Mucosa of rectum (tissue), 2 donors: ENCODE measurements at regions not wholly inside any gene's neighbourhood (a gene's known extent, or its start where the extent isn't known, plus 50 kb on each side); places are given as distances from the start of the nearest gene placed in this dataset.

Experiments
- H3K27ac ChIP-seq, 2 donors: one replicate each; pipeline ENCODE4 v1.7.0; 2013; ENCODE audit warnings: inconsistent platforms in 2 of 2, low read depth in 2 of 2, low read length in 2 of 2
- H3K27me3 ChIP-seq, 2 donors: one replicate each; pipeline ENCODE4 v1.7.0; 2013; ENCODE audit warnings: low read length in 2 of 2; ENCODE audit not compliant: control insufficient read depth in 2 of 2, insufficient read depth in 2 of 2
- H3K36me3 ChIP-seq, 2 donors: one replicate each; pipeline ENCODE4 v1.7.0; 2013; ENCODE audit warnings: low read length in 2 of 2; ENCODE audit not compliant: control insufficient read depth in 2 of 2, insufficient read depth in 2 of 2
- H3K4me1 ChIP-seq, 2 donors: one replicate each; pipeline ENCODE4 v1.7.0; 2013; ENCODE audit warnings: low read length in 2 of 2, mild to moderate bottlenecking in 1 of 2; ENCODE audit not compliant: control insufficient read depth in 2 of 2, insufficient read depth in 2 of 2
- H3K4me3 ChIP-seq, 2 donors: one replicate each; pipeline ENCODE4 v1.7.0; 2013; ENCODE audit warnings: low read length in 2 of 2
- H3K9ac ChIP-seq, 2 donors: one replicate each; pipeline ENCODE4 v1.7.0; 2013; ENCODE audit warnings: low read length in 2 of 2, low read depth in 1 of 2, mild to moderate bottlenecking in 1 of 2
- H3K9me3 ChIP-seq, 2 donors: one replicate each; pipeline ENCODE4 v1.7.0; 2013; ENCODE audit warnings: low read length in 2 of 2; ENCODE audit not compliant: control insufficient read depth in 2 of 2
- donor health status: healthy.
- donor health status: Normal muscosa, but diverticular disease.

- Histone ChIP-seq H3K4me1 (no peaks in the 10 kb centered on the region), H3K4me3 (no peak overlapping the region), H3K9me3 (no peaks in the 10 kb centered on the region), H3K27ac (no peak overlapping the region), H3K9ac (no peak overlapping the region), H3K27me3 (no peaks in the 10 kb centered on the region), H3K36me3 (no peaks in the 10 kb centered on the region)
These were observed 391.2 kb downstream of the AEBP2 start for GRCh38 chr12:19830446-19830845.

GRCh38 chr12:19833775-19834501, 394.6 kb downstream of the AEBP2 start:
- Histone ChIP-seq H3K9me3 (no peaks in the 10 kb centered on the region), H3K9ac (no peak overlapping the region), H3K27me3 (no peaks in the 10 kb centered on the region), H3K4me3 (no peak overlapping the region), H3K4me1 (no peaks in the 10 kb centered on the region), H3K36me3 (no peaks in the 10 kb centered on the region), H3K27ac (no peak overlapping the region)

- no peaks in the 10 kb centered on the region for H3K36me3 ChIP-seq
- H3K9me3 ChIP-seq, result no peaks in the 10 kb centered on the region
- no peaks in the 10 kb centered on the region for H3K27me3 ChIP-seq
- no peak overlapping the region for H3K4me3 ChIP-seq
- H3K9ac ChIP-seq, result no peak overlapping the region
- no peaks in the 10 kb centered on the region for H3K4me1 ChIP-seq
- no peak overlapping the region for H3K27ac ChIP-seq
These were observed 395.3 kb downstream of the AEBP2 start for GRCh38 chr12:19834592-19834991.

DNA sequence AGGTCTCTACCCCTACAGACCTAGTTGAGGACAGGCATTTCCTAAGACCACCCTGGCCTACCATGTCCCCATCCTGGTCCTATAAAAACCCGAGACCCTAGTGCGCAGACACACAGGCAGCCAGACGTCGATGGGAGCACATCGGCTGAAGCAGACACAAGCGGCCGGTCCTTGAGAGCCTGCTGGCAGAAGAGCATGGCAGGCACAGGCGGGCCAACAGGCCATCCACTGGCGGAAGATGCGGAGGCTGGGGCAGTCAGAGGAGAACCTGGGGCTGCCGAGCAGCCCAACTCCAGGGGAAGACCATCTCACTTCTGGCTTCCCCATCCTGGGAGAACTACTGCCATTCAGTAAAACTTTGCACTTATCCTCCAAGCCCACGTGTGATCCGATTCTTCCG, 396.8 kb downstream of the AEBP2 start:
- Histone ChIP-seq H3K9ac (no peak overlapping the region), H3K27ac (no peak overlapping the region), H3K9me3 (no peaks in the 10 kb centered on the region), H3K4me1 (no peaks in the 10 kb centered on the region), H3K27me3 (no peaks in the 10 kb centered on the region), H3K4me3 (no peak overlapping the region), H3K36me3 (no peaks in the 10 kb centered on the region)

DNA sequence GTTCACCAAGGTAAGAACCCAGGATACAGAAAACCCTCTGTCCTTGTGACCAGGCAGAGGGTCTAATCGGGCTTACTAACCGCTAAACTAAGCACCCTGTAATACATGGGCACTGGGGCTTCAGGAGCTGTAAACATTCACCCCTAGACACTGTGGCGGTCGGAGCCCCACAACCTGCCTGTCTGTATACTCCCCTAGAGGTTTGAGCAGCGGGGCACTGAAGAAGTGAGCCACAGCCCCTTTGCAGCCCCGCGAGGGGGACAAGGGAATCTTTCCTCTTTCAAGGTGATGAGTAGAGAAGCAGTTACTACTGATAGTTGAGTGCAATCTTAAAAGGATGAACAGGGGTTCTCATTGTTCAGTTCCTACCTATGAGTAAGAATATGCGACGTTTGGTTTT, 397.2 kb downstream of the AEBP2 start:
- Histone ChIP-seq H3K9me3 (no peaks in the 10 kb centered on the region), H3K27ac (no peak overlapping the region), H3K4me1 (no peaks in the 10 kb centered on the region), H3K36me3 (no peaks in the 10 kb centered on the region), H3K4me3 (no peak overlapping the region), H3K9ac (no peak overlapping the region), H3K27me3 (no peaks in the 10 kb centered on the region)

DNA sequence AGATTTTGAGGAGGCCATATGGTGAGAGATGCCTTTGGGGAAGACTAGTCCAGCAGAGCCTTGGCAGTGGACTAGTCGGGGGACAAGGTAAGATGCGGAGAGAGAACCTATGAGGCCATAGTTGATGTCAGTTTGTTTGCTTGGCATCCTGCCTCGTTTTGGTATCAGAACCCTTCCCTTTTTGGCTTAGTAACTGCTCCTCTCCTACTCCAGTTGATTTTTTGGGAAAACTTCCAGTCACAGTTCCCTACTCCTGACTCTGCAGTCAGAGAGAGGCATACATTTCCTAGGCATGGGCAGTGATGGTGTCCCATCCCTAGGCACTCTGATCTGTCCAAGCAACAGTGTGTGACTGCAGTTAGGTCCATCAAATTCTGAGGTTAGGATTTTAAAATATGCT, 398.3 kb downstream of the AEBP2 start:
- no peaks in the 10 kb centered on the region for H3K27me3 ChIP-seq
- no peak overlapping the region for H3K27ac ChIP-seq
- H3K9me3 ChIP-seq, result no peaks in the 10 kb centered on the region
- H3K36me3 ChIP-seq, result no peaks in the 10 kb centered on the region
- no peak overlapping the region for H3K4me3 ChIP-seq
- H3K9ac ChIP-seq, result no peak overlapping the region
- H3K4me1 ChIP-seq, result no peaks in the 10 kb centered on the region

- no peak overlapping the region for H3K4me3 ChIP-seq
- H3K27me3 ChIP-seq, result no peaks in the 10 kb centered on the region
- no peaks in the 10 kb centered on the region for H3K4me1 ChIP-seq
- no peak overlapping the region for H3K27ac ChIP-seq
- H3K9ac ChIP-seq, result no peak overlapping the region
- H3K36me3 ChIP-seq, result no peaks in the 10 kb centered on the region
- H3K9me3 ChIP-seq, result no peaks in the 10 kb centered on the region
These were observed 402.2 kb downstream of the AEBP2 start for GRCh38 chr12:19841451-19841850.

- Histone ChIP-seq H3K4me1 (no peaks in the 10 kb centered on the region), H3K27me3 (no peaks in the 10 kb centered on the region), H3K4me3 (no peak overlapping the region)
These were observed 402.8 kb downstream of the AEBP2 start for GRCh38 chr12:19842116-19842515.

GRCh38 chr12:19844224-19844623, 404.9 kb downstream of the AEBP2 start:
- Histone ChIP-seq H3K4me3 (no peak overlapping the region), H3K27me3 (no peaks in the 10 kb centered on the region), H3K9ac (no peak overlapping the region), H3K4me1 (no peaks in the 10 kb centered on the region), H3K27ac (no peak overlapping the region), H3K36me3 (no peaks in the 10 kb centered on the region), H3K9me3 (no peaks in the 10 kb centered on the region)

More at GRCh38 chr12:19842116-19842515, 402.8 kb downstream of the AEBP2 start:
- H3K27ac ChIP-seq, result no peak overlapping the region
- H3K36me3 ChIP-seq, result no peaks in the 10 kb centered on the region
- no peak overlapping the region for H3K9ac ChIP-seq
- no peaks in the 10 kb centered on the region for H3K9me3 ChIP-seq

DNA sequence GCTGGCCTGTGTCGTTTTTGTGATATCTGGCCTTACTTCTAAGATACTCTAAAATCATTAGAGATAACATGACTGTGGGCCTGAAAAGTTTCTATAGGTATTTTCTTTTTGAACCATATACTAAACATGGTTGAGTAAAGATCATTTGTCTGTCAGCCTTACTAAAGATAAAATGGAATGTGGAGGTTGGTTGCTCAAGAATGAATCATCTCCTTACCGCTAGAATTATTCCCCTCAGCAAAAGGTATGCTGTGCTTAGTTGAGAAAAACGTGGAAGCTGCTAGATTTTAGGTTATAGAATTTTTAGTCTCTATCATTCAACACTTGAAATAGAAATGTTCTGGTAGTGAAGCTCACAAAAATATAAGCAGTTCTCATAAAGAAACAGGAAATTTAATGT, 407.3 kb downstream of the AEBP2 start:
- Histone ChIP-seq H3K27ac (no peak overlapping the region), H3K27me3 (no peaks in the 10 kb centered on the region), H3K9ac (no peak overlapping the region), H3K4me3 (no peak overlapping the region), H3K9me3 (no peaks in the 10 kb centered on the region), H3K4me1 (no peaks in the 10 kb centered on the region), H3K36me3 (no peaks in the 10 kb centered on the region)
